Loucy (cell line): ENCODE measurements at regions not wholly inside any gene's neighbourhood (a gene's known extent, or its start where the extent isn't known, plus 50 kb on each side); places are given as distances from the start of the nearest gene placed in this dataset.

Source experiments
- H2AFZ ChIP-seq: fragments of 200-600 bp; sonication (generic); 2 replicates; pipeline ENCODE4 v1.6.0; 2016; ENCODE audit warnings: antibody characterized with exemption, mild to moderate bottlenecking, low read length, moderate library complexity
- H3F3A ChIP-seq: fragments of 200-600 bp; 2 replicates; pipeline ENCODE4 v1.6.0; 2016; ENCODE audit warnings: antibody characterized with exemption, low read depth, mild to moderate bottlenecking
- H3K27me3 ChIP-seq: fragments of 200-600 bp; sonication (generic); 2 replicates; pipeline ENCODE4 v1.6.1; 2014; ENCODE audit warnings: low read length, mild to moderate bottlenecking; ENCODE audit not compliant: insufficient read depth, poor library complexity, severe bottlenecking
- H3K36me3 ChIP-seq: fragments of 200-600 bp; sonication (generic); 2 replicates; pipeline ENCODE4 v1.6.1; 2016; ENCODE audit warnings: low read length; ENCODE audit not compliant: insufficient read depth
- H3K4me1 ChIP-seq: fragments of 200-600 bp; sonication (generic); 2 replicates; pipeline ENCODE4 v1.5.1; 2014; ENCODE audit warnings: low read length, mild to moderate bottlenecking; ENCODE audit not compliant: insufficient read depth, poor library complexity, severe bottlenecking
- H3K4me2 ChIP-seq: fragments of 200-600 bp; sonication (generic); 2 replicates; pipeline ENCODE4 v1.6.0; 2014; ENCODE audit warnings: antibody characterized with exemption, low read length, low read depth, mild to moderate bottlenecking; ENCODE audit not compliant: poor library complexity, severe bottlenecking
- H3K4me3 ChIP-seq: fragments of 200-600 bp; sonication (generic); 2 replicates; pipeline ENCODE4 v1.5.1; 2014; ENCODE audit warnings: low read length, mild to moderate bottlenecking, mixed read lengths; ENCODE audit not compliant: poor library complexity, severe bottlenecking
- H3K79me2 ChIP-seq: fragments of 200-600 bp; sonication (generic); 2 replicates; pipeline ENCODE4 v1.6.1; 2014; ENCODE audit warnings: low read length; ENCODE audit not compliant: insufficient read depth
- H3K9ac ChIP-seq: fragments of 200-600 bp; sonication (generic); 2 replicates; pipeline ENCODE4 v1.6.0; 2014; ENCODE audit warnings: mild to moderate bottlenecking, low read depth, low read length, moderate library complexity; ENCODE audit not compliant: poor library complexity, severe bottlenecking
- H3K9me2 ChIP-seq: fragments of 200-600 bp; sonication (generic); replicated peaks from 2 replicates; pipeline ENCODE4 v1.6.1; 2016; ENCODE audit warnings: low read depth, low read length, mixed read lengths
- H3K9me3 ChIP-seq: fragments of 200-600 bp; sonication (generic); 2 replicates; pipeline ENCODE4 v1.6.1; 2014; ENCODE audit warnings: mild to moderate bottlenecking, antibody characterized with exemption, low read length, low read depth; ENCODE audit not compliant: insufficient read depth
- H4K20me1 ChIP-seq: fragments of 200-600 bp; sonication (generic); 2 replicates; pipeline ENCODE4 v1.6.0; 2014; ENCODE audit warnings: antibody characterized with exemption, low read length, mild to moderate bottlenecking; ENCODE audit not compliant: insufficient read depth, poor library complexity, severe bottlenecking
- CTCF ChIP-seq: fragments of 200-600 bp; sonication (generic); conservative IDR thresholded peaks from 2 replicates; pipeline ENCODE4 v1.5.1; 2014; ENCODE audit warnings: mild to moderate bottlenecking, antibody characterized with exemption, low read length
- EZH2phosphoT487 ChIP-seq: fragments of 200-600 bp; IDR thresholded peaks from 2 replicates; pipeline ENCODE4 v1.6.1; 2018; ENCODE audit warnings: antibody characterized with exemption, mild to moderate bottlenecking, moderate library complexity, borderline replicate concordance

GRCh38 chr16:59424714-59425273, 690.7 kb upstream of the GOT2 start:
- Histone ChIP-seq H4K20me1 (no peaks in the 10 kb centered on the region), H2AFZ (no peak overlapping the region), H3K79me2 (no peaks in the 10 kb centered on the region), H3K9ac (no peak overlapping the region), H3K9me3 (no peaks in the 10 kb centered on the region), H3F3A (no peaks in the 10 kb centered on the region), H3K4me2 (no peak overlapping the region), H3K9me2 (no peaks in the 10 kb centered on the region), H3K4me1 (no peaks in the 10 kb centered on the region), H3K4me3 (no peak overlapping the region), H3K27me3 (no peaks in the 10 kb centered on the region), H3K36me3 (no peaks in the 10 kb centered on the region)
- TF ChIP-seq CTCF (no peak), EZH2phosphoT487 (no peak)

GRCh38 chr16:59411961-59412841, 678.1 kb upstream of the GOT2 start:
- Histone ChIP-seq H3K79me2 (no peaks in the 10 kb centered on the region), H2AFZ (no peak overlapping the region), H3K36me3 (no peaks in the 10 kb centered on the region), H4K20me1 (no peaks in the 10 kb centered on the region), H3K27me3 (no peaks in the 10 kb centered on the region), H3K9me2 (no peaks in the 10 kb centered on the region), H3K4me1 (no peaks in the 10 kb centered on the region), H3K9ac (no peak overlapping the region), H3K9me3 (no peaks in the 10 kb centered on the region), H3K4me3 (no peak overlapping the region), H3K4me2 (no peak overlapping the region), H3F3A (no peaks in the 10 kb centered on the region)
- no peak for TF ChIP-seq EZH2phosphoT487
- no peak for TF ChIP-seq CTCF

- no peaks in the 10 kb centered on the region for H3K79me2 ChIP-seq
- no peaks in the 10 kb centered on the region for H3K9me2 ChIP-seq
- H3K27me3 ChIP-seq, result no peaks in the 10 kb centered on the region
- H2AFZ ChIP-seq, result no peak overlapping the region
- TF ChIP-seq CTCF (no peak), EZH2phosphoT487 (no peak)
- no peak overlapping the region for H3K4me2 ChIP-seq
- H3K9me3 ChIP-seq, result no peaks in the 10 kb centered on the region
- no peaks in the 10 kb centered on the region for H3K36me3 ChIP-seq
- H4K20me1 ChIP-seq, result no peaks in the 10 kb centered on the region
- no peak overlapping the region for H3K9ac ChIP-seq
- no peaks in the 10 kb centered on the region for H3F3A ChIP-seq
- H3K4me3 ChIP-seq, result no peak overlapping the region
- no peaks in the 10 kb centered on the region for H3K4me1 ChIP-seq
These were observed 676.3 kb upstream of the GOT2 start for GRCh38 chr16:59410451-59410850.
